ENCODE measurements at regions not wholly inside any gene's neighbourhood (a gene's known extent, or its start where the extent isn't known, plus 50 kb on each side); places are given as distances from the start of the nearest gene placed in this dataset.

DNA sequence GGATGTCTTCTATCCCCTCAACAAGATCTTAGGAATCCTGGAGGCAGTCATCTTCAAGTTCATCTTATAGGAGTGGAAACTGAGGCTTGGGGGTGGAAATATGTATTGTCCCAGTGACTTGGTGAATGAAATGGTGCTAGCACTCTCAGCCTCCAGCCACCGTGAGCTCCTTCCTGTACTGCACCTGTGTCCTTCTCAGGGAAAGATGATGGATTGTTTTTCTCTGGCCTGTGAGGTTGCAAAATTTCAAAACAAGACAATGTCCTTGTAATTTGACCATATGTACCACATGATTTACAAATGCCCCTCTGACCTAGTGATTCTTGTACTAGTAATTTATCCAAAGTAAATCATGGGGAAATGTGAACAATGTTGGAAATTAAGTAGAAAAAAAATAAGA, 71.0 kb upstream of the CHCHD3 start:
- CTCF ChIA-PET = no interaction called here
- Histone ChIP-seq H3K36me3 (ENCODE audit: control insufficient read depth in 2 of 2, extremely low read depth in 1 of 2, insufficient read depth in 2 of 2, low read length in 2 of 2) (no peaks in the 10 kb centered on the region), H3K79me2 (ENCODE audit: control insufficient read depth, insufficient read depth, low read length) (no peaks in the 10 kb centered on the region), H3K9me1 (replicated peaks; ENCODE audit: control insufficient read depth, extremely low read depth, insufficient read depth, low read length) (no peaks in the 10 kb centered on the region), H3K4me2 (ENCODE audit: insufficient read depth, low read length) (no peak overlapping the region), H2AFZ (ENCODE audit: low read depth, low read length) (no peak overlapping the region), H4K20me1 (replicated peaks; ENCODE audit: control insufficient read depth, extremely low read depth, insufficient read depth, low read length) (no peaks in the 10 kb centered on the region), H3K9ac (replicated peaks; ENCODE audit: extremely low read depth, insufficient read depth, low read length) (no peak overlapping the region), H3K9me3 (replicated peaks; ENCODE audit: control insufficient read depth, insufficient read depth, low read length) (no peaks in the 10 kb centered on the region), H3K4me1 (ENCODE audit: control insufficient read depth, extremely low read depth, insufficient read depth, low read length) (no peaks in the 10 kb centered on the region), H3K4me3 (replicated peaks in 1 of 3; ENCODE audit: insufficient read depth in 1 of 3, low read depth in 1 of 3, low read length in 3 of 3) (no peak overlapping the region), H3K27ac (ENCODE audit: insufficient read depth, low read depth, low read length) (no peak overlapping the region), H3K27me3 (ENCODE audit: control insufficient read depth in 2 of 2, insufficient read depth in 2 of 2, low read length in 2 of 2) (peaks cover 0 to 3% of the 10 kb centered on the region in 2 experiments)
- intact Hi-C loops (cut with micrococcal nuclease) (no loop called here), dilution Hi-C loops (cut with MboI; ENCODE audit: extremely low pct_ligation_motif_present, low sequenced_read_pairs) (no loop called here)
- no peak for FAIRE-seq
- POLR2A ChIA-PET = no interaction called here
- no peak for DNase-seq (ENCODE audit: low read depth, low spot score)
- TF ChIP-seq, protein P1, sequence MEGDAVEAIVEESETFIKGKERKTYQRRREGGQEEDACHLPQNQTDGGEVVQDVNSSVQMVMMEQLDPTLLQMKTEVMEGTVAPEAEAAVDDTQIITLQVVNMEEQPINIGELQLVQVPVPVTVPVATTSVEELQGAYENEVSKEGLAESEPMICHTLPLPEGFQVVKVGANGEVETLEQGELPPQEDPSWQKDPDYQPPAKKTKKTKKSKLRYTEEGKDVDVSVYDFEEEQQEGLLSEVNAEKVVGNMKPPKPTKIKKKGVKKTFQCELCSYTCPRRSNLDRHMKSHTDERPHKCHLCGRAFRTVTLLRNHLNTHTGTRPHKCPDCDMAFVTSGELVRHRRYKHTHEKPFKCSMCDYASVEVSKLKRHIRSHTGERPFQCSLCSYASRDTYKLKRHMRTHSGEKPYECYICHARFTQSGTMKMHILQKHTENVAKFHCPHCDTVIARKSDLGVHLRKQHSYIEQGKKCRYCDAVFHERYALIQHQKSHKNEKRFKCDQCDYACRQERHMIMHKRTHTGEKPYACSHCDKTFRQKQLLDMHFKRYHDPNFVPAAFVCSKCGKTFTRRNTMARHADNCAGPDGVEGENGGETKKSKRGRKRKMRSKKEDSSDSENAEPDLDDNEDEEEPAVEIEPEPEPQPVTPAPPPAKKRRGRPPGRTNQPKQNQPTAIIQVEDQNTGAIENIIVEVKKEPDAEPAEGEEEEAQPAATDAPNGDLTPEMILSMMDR (IDR thresholded peaks at IDR 0.05; ENCODE audit: extremely low read depth in 1 of 2, insufficient read depth in 1 of 2, low read depth in 1 of 2, low read length in 2 of 2) = no peak
- TF ChIP-seq FOS (IDR thresholded peaks at IDR 0.05; ENCODE audit: borderline replicate concordance, insufficient read depth, low read length) = no peak
- no peak for TF ChIP-seq POLR2AphosphoS5 (IDR thresholded peaks at IDR 0.05; ENCODE audit: insufficient read depth, low read depth, low read length)
- TF ChIP-seq, protein P2, sequence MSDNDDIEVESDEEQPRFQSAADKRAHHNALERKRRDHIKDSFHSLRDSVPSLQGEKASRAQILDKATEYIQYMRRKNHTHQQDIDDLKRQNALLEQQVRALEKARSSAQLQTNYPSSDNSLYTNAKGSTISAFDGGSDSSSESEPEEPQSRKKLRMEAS (IDR thresholded peaks at IDR 0.05; ENCODE audit: insufficient read depth, insufficient read length) = no peak
- no peak for TF ChIP-seq GATA2 (IDR thresholded peaks at IDR 0.05; ENCODE audit: insufficient read depth, insufficient read length, low read depth, low read length)
- no peak for TF ChIP-seq EZH2 (IDR thresholded peaks at IDR 0.05; ENCODE audit: borderline replicate concordance, low read depth, low read length, severe bottlenecking)
- no peak for TF ChIP-seq POLR2A (IDR thresholded peaks at IDR 0.05; ENCODE audit: low read depth, low read length)
- TF ChIP-seq MYC (IDR thresholded peaks at IDR 0.05; ENCODE audit: low read depth, low read length) = no peak
- TF ChIP-seq JUN (IDR thresholded peaks at IDR 0.05; ENCODE audit: borderline replicate concordance, insufficient read depth, insufficient read length, low read depth) = no peak
- BruUV-seq (replicated peaks) = no TSS peak
